ENCODE measurements at regions not wholly inside any gene's neighbourhood (a gene's known extent, or its start where the extent isn't known, plus 50 kb on each side); places are given as distances from the start of the nearest gene placed in this dataset.

DNA sequence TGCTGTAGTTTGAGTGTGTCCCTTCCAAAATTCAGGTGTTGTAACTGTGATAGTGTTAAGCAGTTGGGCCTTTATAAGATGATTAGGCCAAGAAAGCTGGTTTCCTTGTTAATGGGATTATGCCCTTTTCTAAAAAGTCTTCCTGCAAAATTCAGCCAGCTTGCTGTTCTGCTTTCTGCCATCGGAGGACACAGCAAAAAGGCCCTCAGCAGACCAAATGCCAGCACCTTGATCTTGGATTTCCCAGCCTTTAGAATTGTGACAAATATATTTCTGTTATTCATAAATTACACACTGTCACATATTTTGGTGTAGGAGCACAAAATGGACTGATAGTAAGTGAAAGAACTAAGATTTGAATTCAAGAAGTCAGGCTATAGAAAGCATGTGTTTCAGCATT is 203.2 kb downstream of the IZUMO3 start:
- TF ChIP-seq, protein P1, sequence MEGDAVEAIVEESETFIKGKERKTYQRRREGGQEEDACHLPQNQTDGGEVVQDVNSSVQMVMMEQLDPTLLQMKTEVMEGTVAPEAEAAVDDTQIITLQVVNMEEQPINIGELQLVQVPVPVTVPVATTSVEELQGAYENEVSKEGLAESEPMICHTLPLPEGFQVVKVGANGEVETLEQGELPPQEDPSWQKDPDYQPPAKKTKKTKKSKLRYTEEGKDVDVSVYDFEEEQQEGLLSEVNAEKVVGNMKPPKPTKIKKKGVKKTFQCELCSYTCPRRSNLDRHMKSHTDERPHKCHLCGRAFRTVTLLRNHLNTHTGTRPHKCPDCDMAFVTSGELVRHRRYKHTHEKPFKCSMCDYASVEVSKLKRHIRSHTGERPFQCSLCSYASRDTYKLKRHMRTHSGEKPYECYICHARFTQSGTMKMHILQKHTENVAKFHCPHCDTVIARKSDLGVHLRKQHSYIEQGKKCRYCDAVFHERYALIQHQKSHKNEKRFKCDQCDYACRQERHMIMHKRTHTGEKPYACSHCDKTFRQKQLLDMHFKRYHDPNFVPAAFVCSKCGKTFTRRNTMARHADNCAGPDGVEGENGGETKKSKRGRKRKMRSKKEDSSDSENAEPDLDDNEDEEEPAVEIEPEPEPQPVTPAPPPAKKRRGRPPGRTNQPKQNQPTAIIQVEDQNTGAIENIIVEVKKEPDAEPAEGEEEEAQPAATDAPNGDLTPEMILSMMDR (IDR thresholded peaks at IDR 0.05) = no peak
- H3K4me3 ChIP-seq = no peak overlapping the region
- no peak for ATAC-seq
- no peaks in the 10 kb centered on the region for H3K27me3 ChIP-seq (ENCODE audit: insufficient read depth in 3 of 3, low read length in 2 of 3)
- WGBS, 3 donors = 86 to 93% (median 93%) methylated on average over 1 of the region's 1 CpG
- DNase-seq = no peak
- H3K9me3 ChIP-seq = no peaks in the 10 kb centered on the region
- intact Hi-C loops (cut with DNase I) = no loop called here
- no peak overlapping the region for H3K27ac ChIP-seq
- H3K4me1 ChIP-seq = no peaks in the 10 kb centered on the region
- no peaks in the 10 kb centered on the region for H3K36me3 ChIP-seq (ENCODE audit: insufficient read depth in 1 of 2, low read depth in 1 of 2)

DNA sequence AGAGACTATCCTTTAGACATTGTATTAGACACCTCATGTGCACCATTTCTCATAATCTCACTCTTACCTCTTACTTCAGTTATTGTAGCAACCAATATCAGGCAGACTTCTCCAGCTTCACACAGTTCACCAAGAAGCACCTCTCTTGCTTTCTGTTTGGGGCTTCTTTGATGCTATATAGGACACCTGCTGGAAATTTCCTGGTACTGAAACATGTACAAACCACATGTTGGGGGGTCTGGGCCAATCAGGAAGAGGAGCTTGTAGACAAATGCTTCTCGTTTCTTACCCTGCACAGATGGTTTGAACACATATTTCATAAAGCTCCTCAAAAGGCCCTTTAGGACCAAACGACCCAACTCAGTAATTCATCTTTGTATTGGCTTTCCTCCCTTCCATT is 212.1 kb downstream of the IZUMO3 start:
- intact Hi-C loops (cut with DNase I) = no loop called here
- H3K9me3 ChIP-seq = no peaks in the 10 kb centered on the region
- ATAC-seq = no peak
- H3K36me3 ChIP-seq (ENCODE audit: insufficient read depth in 1 of 2, low read depth in 1 of 2) = no peaks in the 10 kb centered on the region
- no peak overlapping the region for H3K27ac ChIP-seq
- DNase-seq = no peak
- 28 to 38% (median 35%) methylated on average over 2 of the region's 2 CpGs for WGBS, 3 donors
- H3K27me3 ChIP-seq (ENCODE audit: insufficient read depth in 3 of 3, low read length in 2 of 3) = no peaks in the 10 kb centered on the region
- TF ChIP-seq, protein P1 (IDR thresholded peaks at IDR 0.05) = no peak
- H3K4me1 ChIP-seq = no peaks in the 10 kb centered on the region
- no peak overlapping the region for H3K4me3 ChIP-seq

DNA sequence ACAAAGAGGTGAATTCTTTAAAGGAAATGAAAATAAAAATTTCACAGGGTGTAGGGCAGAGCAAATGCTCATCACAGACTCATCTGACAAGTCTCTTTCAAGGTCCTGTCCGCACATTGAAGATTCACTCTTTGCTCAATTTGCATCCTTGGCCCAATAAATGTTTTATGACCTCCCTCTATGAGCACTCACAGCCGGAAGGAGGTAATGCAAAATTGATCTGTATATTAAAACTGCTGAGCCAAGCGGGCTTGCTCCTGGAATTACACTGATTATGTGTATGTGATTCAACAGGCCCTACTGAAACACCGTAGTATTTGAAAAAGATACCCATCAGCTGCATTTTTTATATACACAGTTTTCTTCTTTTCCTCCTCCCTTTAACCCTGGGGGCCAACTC is 246.8 kb downstream of the IZUMO3 start:
- H3K4me3 ChIP-seq = no peak overlapping the region
- H3K9me3 ChIP-seq = no peaks in the 10 kb centered on the region
- no peak for DNase-seq
- H3K36me3 ChIP-seq (ENCODE audit: insufficient read depth in 1 of 2, low read depth in 1 of 2) = no peaks in the 10 kb centered on the region
- WGBS, 3 donors = 82 to 85% (median 83%) methylated on average over 4 of the region's 4 CpGs
- intact Hi-C loops (cut with DNase I) = no loop called here
- no peaks in the 10 kb centered on the region for H3K4me1 ChIP-seq
- ATAC-seq = no peak
- no peaks in the 10 kb centered on the region for H3K27me3 ChIP-seq (ENCODE audit: insufficient read depth in 3 of 3, low read length in 2 of 3)
- TF ChIP-seq, protein P1 (IDR thresholded peaks at IDR 0.05) = no peak
- H3K27ac ChIP-seq = no peak overlapping the region

DNA sequence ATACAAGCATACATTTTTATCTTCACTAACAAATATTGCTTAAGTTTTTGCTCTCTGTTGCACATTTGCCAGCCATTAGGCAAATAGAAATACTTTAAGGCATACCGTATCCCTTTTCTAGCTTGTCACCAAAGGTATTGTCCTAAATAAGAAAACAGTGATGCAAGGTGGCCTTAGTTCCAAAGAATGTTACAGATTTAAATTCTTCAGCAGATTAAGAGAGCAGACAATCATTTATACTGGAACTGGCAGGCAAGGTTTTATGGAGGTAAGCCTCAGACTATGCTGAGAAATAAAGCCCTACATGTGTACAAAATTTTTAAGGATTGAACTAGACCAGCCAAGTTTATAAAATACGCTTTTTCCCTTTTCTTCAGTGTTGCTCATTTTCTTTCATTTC is 247.8 kb downstream of the IZUMO3 start:
- Histone ChIP-seq H3K27me3 (ENCODE audit: insufficient read depth in 3 of 3, low read length in 2 of 3) (no peaks in the 10 kb centered on the region), H3K4me3 (no peak overlapping the region), H3K4me1 (no peaks in the 10 kb centered on the region), H3K27ac (no peak overlapping the region), H3K36me3 (ENCODE audit: insufficient read depth in 1 of 2, low read depth in 1 of 2) (no peaks in the 10 kb centered on the region), H3K9me3 (no peaks in the 10 kb centered on the region)
- intact Hi-C loops (cut with DNase I) = no loop called here
- WGBS, 3 donors = 91 to 98% (median 94%) methylated on average over 2 of the region's 2 CpGs
- TF ChIP-seq, protein P1 (IDR thresholded peaks at IDR 0.05) = no peak
- no peak for ATAC-seq
- no peak for DNase-seq

DNA sequence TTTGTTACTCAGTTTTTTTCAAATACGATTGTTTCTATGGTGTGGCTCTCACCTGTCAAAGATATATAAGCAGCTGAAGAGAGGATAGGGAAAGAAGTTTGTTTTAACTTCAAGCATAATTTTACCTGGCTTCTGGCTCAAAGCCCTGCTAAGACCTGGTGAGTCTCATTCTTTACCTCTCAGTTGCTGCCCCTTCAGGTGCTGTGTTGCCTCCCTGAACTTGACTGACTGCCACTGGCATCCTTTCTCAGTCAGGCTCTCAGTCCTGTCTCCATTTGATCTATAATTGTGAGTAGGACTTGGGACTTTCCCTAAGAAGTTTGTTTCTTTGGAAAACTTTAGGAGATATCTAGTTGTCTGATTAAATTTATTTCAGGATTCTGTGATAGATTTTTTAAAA is 249.6 kb downstream of the IZUMO3 start:
- TF ChIP-seq, protein P1 (IDR thresholded peaks at IDR 0.05) = no peak
- intact Hi-C loops (cut with DNase I) = no loop called here
- DNase-seq (no peak), ATAC-seq (no peak)
- Histone ChIP-seq H3K9me3 (no peaks in the 10 kb centered on the region), H3K4me3 (no peak overlapping the region), H3K27me3 (ENCODE audit: insufficient read depth in 3 of 3, low read length in 2 of 3) (no peaks in the 10 kb centered on the region), H3K36me3 (ENCODE audit: insufficient read depth in 1 of 2, low read depth in 1 of 2) (no peaks in the 10 kb centered on the region), H3K4me1 (no peaks in the 10 kb centered on the region), H3K27ac (no peak overlapping the region)
- 86 to 89% (median 86%) methylated on average over 1 of the region's 1 CpG for WGBS, 3 donors

Measured in psoas muscle (tissue), 7 donors.